Islet of Langerhans (tissue), 1 donor: ENCODE measurements at regions not wholly inside any gene's neighbourhood (a gene's known extent, or its start where the extent isn't known, plus 50 kb on each side); places are given as distances from the start of the nearest gene placed in this dataset.
"Not testable (repeated sequence)": the region's sequence is repeated elsewhere in the genome, so short reads cannot be mapped to it uniquely, and the experiment has no call there.

Experiments
- FAIRE-seq: peaks from one replicate; lab custom pipeline; 2011; peaks lifted over from hg19 to GRCh38; lab: Jason Lieb, UNC

DNA sequence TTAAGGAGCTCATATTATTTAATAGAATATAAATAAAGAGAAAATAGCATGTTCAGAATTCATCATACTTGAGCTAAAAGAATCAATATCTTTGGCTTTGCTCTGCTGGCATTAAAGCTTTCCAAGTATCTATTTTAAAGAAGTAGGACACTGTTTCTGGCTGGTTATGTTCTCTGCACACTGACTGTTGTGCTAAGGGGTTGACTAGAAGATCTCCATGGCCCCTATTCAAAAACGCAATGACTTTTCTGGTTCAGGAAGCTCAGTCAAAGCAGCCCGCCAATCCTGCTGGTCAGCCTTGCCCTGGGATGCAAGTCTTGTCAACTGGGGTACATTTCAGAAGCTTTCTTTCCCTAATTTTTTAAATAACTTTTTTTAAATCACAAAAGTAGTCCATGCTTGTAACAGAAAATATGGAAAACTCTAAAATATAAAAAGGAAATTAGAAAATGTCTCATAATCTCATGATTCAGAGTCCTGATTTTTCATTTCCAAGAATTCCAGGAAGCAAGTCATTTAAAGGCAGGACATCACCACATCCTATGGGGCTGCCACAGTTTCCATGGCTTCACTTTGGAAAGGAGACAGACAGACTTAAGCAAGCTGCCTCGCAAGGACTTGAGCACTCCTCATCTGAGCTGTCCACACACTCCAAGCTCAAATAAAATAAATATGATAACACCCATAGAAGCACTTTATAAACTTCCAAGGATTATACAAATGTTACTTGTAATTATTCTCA, 195.1 kb downstream of the TXNL1 start:
- no peak for FAIRE-seq

DNA sequence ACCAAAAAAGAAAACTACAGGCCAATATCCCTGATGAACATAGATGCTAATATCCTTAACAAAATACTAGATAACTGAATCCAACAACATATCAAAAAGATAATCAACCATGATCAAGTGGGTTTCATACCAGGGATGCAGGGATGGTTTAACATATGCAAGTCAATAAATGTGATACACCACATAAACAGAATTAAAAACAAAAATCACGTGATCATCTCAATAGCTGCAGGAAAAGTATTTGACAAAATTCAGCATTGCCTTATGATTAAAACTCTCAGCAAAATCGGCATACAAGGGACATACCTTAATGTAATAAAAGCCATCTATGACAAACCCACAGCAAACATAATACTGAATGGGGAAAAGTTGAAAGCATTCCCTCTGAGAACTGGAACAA, 199.9 kb downstream of the TXNL1 start:
- not testable (repeated sequence) for FAIRE-seq

DNA sequence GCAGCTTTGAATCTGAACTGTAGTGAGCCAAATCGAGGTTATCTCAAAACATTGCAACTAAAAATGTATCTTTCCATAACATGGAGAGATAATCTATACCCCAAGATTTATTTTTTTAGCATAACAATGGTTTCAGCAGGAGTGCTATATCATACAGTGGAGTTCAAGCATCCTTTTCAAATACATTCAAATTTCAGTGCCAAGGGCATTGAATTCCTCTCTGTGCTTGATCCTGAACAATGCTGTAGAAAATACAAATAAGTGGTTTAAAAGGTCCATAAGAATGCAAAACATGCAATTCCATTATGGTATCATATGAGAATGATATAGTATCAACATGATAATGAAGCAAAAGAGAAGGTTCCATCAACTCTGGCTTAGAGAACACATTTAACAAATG, 201.7 kb downstream of the TXNL1 start:
- no peak for FAIRE-seq

DNA sequence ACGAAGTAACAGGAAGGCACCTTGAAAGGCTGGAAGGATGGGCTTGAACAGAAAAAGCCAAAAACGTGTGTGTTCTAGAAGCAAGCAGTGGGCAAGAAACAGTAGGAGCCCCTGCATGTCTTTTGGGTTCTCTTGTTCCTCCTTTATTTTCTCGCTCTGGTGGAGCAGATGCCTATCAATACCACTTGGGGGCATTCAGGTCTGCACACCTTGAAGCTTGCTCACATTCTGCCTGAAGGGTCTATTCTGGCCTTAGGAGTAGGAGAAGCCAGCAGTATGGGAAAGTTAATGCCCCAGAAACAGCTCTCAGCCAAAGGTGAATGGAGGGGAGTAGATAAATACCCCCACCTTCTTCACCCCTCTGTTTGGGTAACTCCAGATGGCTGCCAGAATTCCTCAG, 204.5 kb downstream of the TXNL1 start:
- no peak for FAIRE-seq

DNA sequence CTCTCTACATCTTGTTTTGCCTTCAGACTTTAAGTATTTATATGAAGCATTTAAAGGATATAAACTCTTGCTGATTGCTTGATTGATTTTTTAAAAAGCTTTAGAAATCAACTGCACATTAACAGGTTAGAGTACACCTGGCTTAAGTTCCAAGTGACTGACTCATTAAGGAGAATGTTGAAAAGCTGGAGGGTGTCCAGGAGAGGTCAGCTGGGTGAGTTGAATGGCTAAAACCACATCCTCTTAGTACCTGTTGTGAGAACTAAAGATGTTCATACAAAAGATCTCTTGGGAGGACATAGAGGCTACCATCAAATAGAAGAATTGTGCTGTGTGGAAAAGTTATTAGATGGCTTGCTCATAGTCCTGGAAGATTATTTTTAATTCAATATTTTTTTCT, 206.8 kb downstream of the TXNL1 start:
- peak; percentile 75 for FAIRE-seq

- no peak for FAIRE-seq
Measured at GRCh38 chr18:56423626-56424025, 214.8 kb downstream of the TXNL1 start.

DNA sequence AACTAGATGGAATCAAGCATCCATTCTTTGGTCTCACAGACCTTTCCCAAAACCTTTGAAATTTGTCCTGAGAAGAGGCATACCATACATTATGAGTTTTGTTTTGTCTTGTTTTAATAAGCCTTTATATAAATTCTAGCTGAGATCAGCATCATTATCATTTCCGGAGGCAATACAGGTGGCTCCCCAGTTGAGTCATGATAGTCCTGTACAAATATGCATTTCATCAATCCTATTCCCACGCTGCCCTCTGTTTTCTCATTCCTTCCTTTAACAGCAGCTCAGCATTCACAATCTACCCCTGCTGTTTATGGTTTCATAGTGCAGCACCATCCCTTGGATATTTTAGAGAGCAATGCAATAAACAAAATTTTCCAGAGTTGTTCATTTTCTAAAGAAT, 216.7 kb downstream of the TXNL1 start:
- FAIRE-seq: no peak

- FAIRE-seq: not testable (repeated sequence)
Measured at GRCh38 chr18:56420868-56421267, 217.5 kb downstream of the TXNL1 start.

DNA sequence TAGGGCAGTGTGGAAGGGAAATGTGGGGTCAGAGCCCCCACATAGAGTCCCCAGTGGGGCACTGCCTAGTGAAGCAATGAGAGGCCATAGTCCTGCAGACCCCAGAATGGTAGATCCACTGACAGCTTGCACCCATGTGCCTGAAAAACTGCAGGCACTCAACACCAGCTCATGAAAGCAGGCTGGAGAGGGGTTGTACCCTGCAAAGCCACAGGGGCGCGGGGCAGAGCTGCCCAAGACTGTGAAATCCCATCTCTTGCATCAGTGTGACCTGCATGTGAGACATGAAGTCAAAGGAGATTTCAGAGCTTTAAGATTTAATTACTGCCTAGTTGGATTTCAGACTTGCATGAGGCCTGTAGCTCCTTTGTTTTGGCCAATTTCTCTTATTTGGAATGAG, 224.0 kb downstream of the TXNL1 start:
- no peak for FAIRE-seq

GRCh38 chr18:56413862-56414261, 224.5 kb downstream of the TXNL1 start:
- no peak for FAIRE-seq

DNA sequence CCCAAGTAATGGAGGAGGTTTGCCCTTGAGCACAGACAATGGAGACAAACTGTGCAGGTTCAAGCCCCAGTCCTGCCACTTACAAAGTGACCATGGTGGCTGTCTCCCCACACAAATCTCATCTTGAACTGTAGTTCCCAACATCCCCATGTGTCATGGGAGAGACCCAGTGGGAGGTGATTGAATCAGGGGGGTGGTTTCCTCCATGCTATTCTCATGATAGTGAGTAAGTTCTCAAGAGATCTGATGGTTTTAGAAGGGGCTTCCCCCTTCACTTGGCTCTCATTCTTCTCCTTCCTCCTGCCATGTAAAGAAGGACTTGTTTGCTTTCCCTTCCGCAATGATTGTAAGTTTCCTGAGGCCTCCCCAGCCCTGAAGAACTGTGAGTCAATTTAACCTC, 225.4 kb downstream of the TXNL1 start:
- no peak for FAIRE-seq

- FAIRE-seq: peak; percentile 74
Measured at GRCh38 chr18:56409736-56410135, 228.7 kb downstream of the TXNL1 start.

- FAIRE-seq: no peak
Measured at GRCh38 chr18:56407646-56408180, 230.7 kb downstream of the TXNL1 start.

DNA sequence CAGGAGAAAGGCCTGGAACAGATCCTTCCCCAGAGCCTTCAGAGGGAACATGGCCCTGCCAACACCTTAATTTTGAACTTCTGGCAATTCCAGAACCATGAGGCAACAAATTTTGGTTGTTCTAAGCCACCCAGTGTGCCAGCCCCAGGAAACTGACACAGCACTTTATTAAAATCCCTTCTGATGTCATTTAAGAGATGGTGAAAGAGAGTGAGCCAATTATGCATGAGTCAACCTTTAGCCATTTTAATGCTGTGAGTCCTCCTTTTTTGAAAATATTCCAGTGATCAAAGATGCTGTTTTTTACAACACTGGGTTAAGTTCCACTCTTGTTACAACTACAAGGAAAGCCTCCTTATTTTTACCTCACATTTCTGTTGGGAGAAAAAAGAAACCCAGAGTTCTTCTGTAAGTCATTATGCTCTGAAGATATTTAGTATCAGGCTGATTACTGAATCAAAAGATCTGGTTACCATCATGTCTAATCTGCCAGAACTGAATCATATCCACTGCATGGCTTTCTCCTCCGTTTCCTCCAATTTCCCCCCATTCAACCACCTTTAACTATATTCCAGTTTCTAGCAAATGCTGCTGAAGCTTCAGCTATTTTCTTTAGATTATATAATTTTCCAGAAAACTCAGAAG, 235.4 kb downstream of the TXNL1 start:
- FAIRE-seq: peak; percentile 43

- FAIRE-seq: no peak
Measured at GRCh38 chr18:56393870-56394269, 244.5 kb downstream of the TXNL1 start.

- no peak for FAIRE-seq
Measured at GRCh38 chr18:56391931-56392590, 246.3 kb downstream of the TXNL1 start.

- FAIRE-seq: no peak
Measured at GRCh38 chr18:56390626-56391025, 247.8 kb downstream of the TXNL1 start.

GRCh38 chr18:56389190-56389589, 249.2 kb downstream of the TXNL1 start:
- no peak for FAIRE-seq

DNA sequence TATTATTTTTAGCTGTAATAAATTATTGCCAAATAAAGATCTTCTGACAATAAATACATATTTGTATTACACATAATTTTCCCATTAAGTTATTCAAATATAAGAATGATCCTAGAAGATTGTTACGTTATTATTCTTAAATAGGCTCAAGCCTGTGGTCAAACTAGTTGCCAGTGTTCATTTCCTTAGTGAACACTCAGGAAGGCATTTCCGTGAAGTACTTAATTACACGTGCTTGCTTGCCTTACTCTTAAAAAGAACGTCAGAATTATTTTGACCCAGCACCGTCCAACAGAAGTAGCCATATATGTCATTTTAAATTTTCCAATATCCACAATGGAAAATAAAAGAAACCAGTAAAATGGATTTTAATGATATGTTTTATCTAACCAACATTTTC, 249.8 kb downstream of the TXNL1 start:
- FAIRE-seq: no peak

DNA sequence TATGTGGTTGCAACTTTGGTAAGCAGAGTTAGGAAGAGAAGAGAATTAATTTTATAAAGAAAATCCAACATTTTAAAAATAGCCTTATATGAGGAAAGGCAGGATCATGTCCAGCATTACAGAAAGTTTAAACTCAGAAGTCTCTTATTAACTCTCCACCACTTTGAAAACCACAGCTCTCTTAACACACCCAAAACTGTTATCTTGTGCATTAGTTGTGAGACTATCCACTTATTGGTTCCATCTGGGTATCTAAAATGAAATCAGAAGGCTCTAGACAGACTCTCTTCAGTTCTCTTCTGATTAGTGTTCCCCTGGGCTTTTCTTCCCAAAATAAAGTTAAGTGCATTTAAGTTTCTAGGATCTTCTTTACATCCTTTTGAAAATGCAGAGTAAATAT, 251.5 kb downstream of the TXNL1 start:
- no peak for FAIRE-seq

- FAIRE-seq: no peak
Measured at GRCh38 chr18:56383349-56383748, 255.0 kb downstream of the TXNL1 start.

GRCh38 chr18:56382541-56382940, 255.9 kb downstream of the TXNL1 start:
- no peak for FAIRE-seq

DNA sequence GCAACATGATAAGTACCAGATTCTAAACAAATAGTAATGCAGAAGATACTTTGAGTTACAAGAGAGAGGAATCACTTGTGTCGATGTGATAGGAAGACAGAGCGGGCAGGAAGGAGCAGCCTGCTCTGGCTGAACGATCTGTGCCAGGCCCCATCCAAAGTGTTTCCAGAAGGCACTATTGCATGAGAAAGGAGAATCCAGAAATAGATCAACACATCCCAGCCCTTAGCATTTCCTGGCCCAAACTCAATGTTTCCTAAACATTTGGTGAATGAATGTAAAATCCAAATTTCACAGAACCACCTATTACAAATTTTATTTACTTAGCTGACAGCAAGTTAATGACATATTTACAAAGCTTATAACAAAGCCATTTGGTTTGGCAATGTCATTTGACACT, 257.2 kb downstream of the TXNL1 start:
- FAIRE-seq: no peak
